Panc1 (cell line): ENCODE measurements at regions not wholly inside any gene's neighbourhood (a gene's known extent, or its start where the extent isn't known, plus 50 kb on each side); places are given as distances from the start of the nearest gene placed in this dataset.

Experiments
- ATAC-seq: fragments of 200-7000 bp; cut with Tn5 transposase; 2 replicates; pipeline ENCODE4 v1.9.1; 2020; ENCODE audit warnings: mild to moderate bottlenecking, moderate library complexity
- BruUV-seq: library from RNA; stranded (reverse); fragments of 400-500 nt; replicated peaks from 2 replicates; lab custom pipeline; 2021; lab: Mats Ljungman, UMichigan
- CTCF ChIA-PET: fragments of 300-600 bp; sonication (Branson Sonifier 250); formaldehyde crosslinking; loops from one replicate; lab custom pipeline; 2022; ENCODE audit warnings: antibody characterized with exemption; lab: Charles Lee
- POLR2A ChIA-PET: fragments of 300-600 bp; sonication (Branson Sonifier 250); formaldehyde crosslinking; loops from one replicate; lab custom pipeline; 2022; ENCODE audit warnings: antibody characterized with exemption; lab: Charles Lee
- DNase-seq: peaks from one replicate; pipeline ENCODE4 v3.0.0-alpha.2; 2010; ENCODE audit warnings: low read depth, low spot score
- H3K27ac ChIP-seq: 2 replicates; pipeline ENCODE4 v1.5.1; 2011; ENCODE audit warnings: mild to moderate bottlenecking, low read length, inconsistent platforms
- H3K27me3 ChIP-seq: fragments of 200-500 bp; sonication (Bioruptor generic); 2 replicates; pipeline ENCODE4 v1.6.0; 2014; ENCODE audit warnings: low read length, inconsistent platforms; ENCODE audit not compliant: control insufficient read depth, insufficient read depth
- H3K36me3 ChIP-seq: fragments of 200-500 bp; sonication (Bioruptor generic); 2 replicates; pipeline ENCODE4 v1.5.1; 2014; ENCODE audit warnings: inconsistent platforms, mild to moderate bottlenecking, low read length, moderate library complexity; ENCODE audit not compliant: control insufficient read depth, insufficient read depth
- H3K4me1 ChIP-seq: 2 replicates; pipeline ENCODE4 v1.5.1; 2011; ENCODE audit warnings: inconsistent platforms, mild to moderate bottlenecking, low read length, moderate library complexity; ENCODE audit not compliant: control insufficient read depth, insufficient read depth
- H3K4me3 ChIP-seq, 2 experiments: 2 replicates each; pipeline ENCODE4 v1.5.1; 2011 to 2012; ENCODE audit warnings: low read depth in 2 of 2, low read length in 2 of 2, mild to moderate bottlenecking in 2 of 2, inconsistent platforms in 1 of 2, moderate library complexity in 1 of 2
- H3K9me3 ChIP-seq: fragments of 200-500 bp; sonication (Bioruptor generic); 2 replicates; pipeline ENCODE4 v1.5.1; 2014; ENCODE audit warnings: low read depth, mild to moderate bottlenecking, inconsistent platforms, low read length, moderate library complexity; ENCODE audit not compliant: control insufficient read depth, insufficient read depth
- POLR2AphosphoS5 ChIP-seq: IDR thresholded peaks from 2 replicates; pipeline ENCODE4 v1.6.1; 2012; ENCODE audit warnings: mild to moderate bottlenecking, low read depth, low read length, moderate library complexity
- SIN3A ChIP-seq: IDR thresholded peaks from 2 replicates; pipeline ENCODE4 v1.6.1; 2012; ENCODE audit warnings: low read depth, mild to moderate bottlenecking, low read length, moderate library complexity, borderline replicate concordance; ENCODE audit not compliant: insufficient read depth
- TCF7L2 ChIP-seq: IDR thresholded peaks from 2 replicates; pipeline ENCODE4 v1.6.1; 2011; ENCODE audit warnings: mild to moderate bottlenecking, low read depth, low read length, inconsistent platforms
- in situ Hi-C: cut with HindIII; loops from 2 replicates; pipeline ENCODE4 v1.10.0; 2016; ENCODE audit warnings: low sequenced_read_pairs, low pct_unique_long_range_greater_than_20kb
- intact Hi-C: fragments of 100-400 bp; cut with micrococcal nuclease; formaldehyde crosslinking; loops from one replicate; pipeline ENCODE4 v1.10.0; 2022; ENCODE audit not compliant: unreplicated experiment
- TF ChIP-seq, protein P1 (sequence below), 2 experiments: IDR thresholded peaks; 2 replicates each; pipeline ENCODE4 v1.6.1; 2011 to 2012; ENCODE audit warnings: low read depth in 2 of 2, control low read depth in 1 of 2, low read length in 1 of 2, mild to moderate bottlenecking in 1 of 2, moderate library complexity in 1 of 2; ENCODE audit not compliant: insufficient read depth in 1 of 2
- TF ChIP-seq, protein P2 (sequence below): fragments of 450-650 bp; IDR thresholded peaks from 2 replicates; pipeline ENCODE4 v1.5.1; 2017; ENCODE audit warnings: mild to moderate bottlenecking

DNA sequence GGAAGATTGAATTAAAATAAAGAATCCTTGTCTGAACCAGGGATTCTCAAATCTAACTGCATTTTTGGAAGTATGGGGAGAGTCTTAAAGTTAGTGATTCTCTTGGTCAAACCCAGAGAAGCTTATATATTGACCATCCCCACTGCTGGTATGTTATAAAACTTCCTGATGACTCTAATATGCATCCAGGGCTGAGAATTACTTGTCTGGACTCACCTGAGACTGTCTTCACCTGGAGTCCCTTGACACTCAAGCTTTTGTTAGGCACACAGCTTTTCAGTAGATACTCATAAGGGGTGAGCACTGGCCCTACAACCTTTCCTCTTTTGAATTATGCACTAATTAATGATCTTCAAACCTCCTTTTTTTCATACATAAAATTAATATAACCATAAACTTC is 149.6 kb upstream of the GULP1 start:
- POLR2A ChIA-PET: no interaction called here

DNA sequence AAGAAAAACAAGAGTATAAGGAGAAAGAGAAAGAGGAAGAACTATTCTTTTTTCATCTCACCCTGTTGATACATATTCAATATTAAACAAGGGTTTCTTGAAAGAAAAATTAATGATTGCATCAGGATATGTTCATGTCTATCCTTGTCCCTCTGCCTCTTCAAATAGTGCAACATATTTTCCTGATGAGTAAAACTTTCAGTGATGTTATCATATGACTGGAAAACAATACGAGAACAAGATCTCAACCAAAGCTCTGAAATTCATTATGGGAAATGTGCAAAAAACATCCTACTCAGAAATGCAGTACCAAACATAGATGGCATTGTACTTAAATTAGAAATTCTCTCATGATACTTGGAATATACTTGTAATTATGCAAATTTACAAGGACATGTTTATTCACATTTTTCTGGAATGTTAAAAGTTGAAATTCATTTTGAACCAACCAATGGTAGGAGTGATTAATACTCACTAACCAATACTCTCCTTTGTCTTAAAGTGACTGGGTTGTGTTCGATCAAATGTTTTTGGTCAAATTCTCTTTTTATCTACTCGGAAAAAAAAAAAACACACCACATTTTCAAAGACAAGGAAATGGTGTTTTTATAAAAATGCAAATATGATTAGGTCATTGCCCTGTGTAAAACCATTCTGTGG is 148.9 kb upstream of the GULP1 start:
- DNase-seq: no peak
- TF ChIP-seq, protein P1, sequence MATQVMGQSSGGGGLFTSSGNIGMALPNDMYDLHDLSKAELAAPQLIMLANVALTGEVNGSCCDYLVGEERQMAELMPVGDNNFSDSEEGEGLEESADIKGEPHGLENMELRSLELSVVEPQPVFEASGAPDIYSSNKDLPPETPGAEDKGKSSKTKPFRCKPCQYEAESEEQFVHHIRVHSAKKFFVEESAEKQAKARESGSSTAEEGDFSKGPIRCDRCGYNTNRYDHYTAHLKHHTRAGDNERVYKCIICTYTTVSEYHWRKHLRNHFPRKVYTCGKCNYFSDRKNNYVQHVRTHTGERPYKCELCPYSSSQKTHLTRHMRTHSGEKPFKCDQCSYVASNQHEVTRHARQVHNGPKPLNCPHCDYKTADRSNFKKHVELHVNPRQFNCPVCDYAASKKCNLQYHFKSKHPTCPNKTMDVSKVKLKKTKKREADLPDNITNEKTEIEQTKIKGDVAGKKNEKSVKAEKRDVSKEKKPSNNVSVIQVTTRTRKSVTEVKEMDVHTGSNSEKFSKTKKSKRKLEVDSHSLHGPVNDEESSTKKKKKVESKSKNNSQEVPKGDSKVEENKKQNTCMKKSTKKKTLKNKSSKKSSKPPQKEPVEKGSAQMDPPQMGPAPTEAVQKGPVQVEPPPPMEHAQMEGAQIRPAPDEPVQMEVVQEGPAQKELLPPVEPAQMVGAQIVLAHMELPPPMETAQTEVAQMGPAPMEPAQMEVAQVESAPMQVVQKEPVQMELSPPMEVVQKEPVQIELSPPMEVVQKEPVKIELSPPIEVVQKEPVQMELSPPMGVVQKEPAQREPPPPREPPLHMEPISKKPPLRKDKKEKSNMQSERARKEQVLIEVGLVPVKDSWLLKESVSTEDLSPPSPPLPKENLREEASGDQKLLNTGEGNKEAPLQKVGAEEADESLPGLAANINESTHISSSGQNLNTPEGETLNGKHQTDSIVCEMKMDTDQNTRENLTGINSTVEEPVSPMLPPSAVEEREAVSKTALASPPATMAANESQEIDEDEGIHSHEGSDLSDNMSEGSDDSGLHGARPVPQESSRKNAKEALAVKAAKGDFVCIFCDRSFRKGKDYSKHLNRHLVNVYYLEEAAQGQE (IDR thresholded peaks at IDR 0.05; ENCODE audit: insufficient read depth in 1 of 2, low read depth in 2 of 2, low read length in 1 of 2): no peak
- no peaks in the 10 kb centered on the region for H3K27me3 ChIP-seq
- H3K9me3 ChIP-seq: no peaks in the 10 kb centered on the region
- no peaks in the 10 kb centered on the region for H3K36me3 ChIP-seq
- POLR2A ChIA-PET: no interaction called here
- no peak overlapping the region for H3K27ac ChIP-seq
- no TSS peak for BruUV-seq
- in situ Hi-C loops: no loop called here
- intact Hi-C loops: no loop called here
- peaks cover 3% of the 10 kb centered on the region; the same call in 1 of the 2 replicates for H3K4me1 ChIP-seq
- CTCF ChIA-PET: no interaction called here
- no peak overlapping the region for H3K4me3 ChIP-seq
- no peak for ATAC-seq

More for the DNA sequence above, 149.6 kb upstream of the GULP1 start:
- Histone ChIP-seq H3K4me1 (peaks cover 3% of the 10 kb centered on the region; the same call in 1 of the 2 replicates), H3K27ac (no peak overlapping the region), H3K4me3 (no peak overlapping the region), H3K27me3 (no peaks in the 10 kb centered on the region), H3K9me3 (no peaks in the 10 kb centered on the region), H3K36me3 (no peaks in the 10 kb centered on the region)
- no peak for TF ChIP-seq SIN3A
- no peak for TF ChIP-seq POLR2AphosphoS5
- TF ChIP-seq, protein P1 (IDR thresholded peaks at IDR 0.05; ENCODE audit: insufficient read depth in 1 of 2, low read depth in 2 of 2, low read length in 1 of 2): no peak
- no peak for TF ChIP-seq TCF7L2
- TF ChIP-seq, protein P2, sequence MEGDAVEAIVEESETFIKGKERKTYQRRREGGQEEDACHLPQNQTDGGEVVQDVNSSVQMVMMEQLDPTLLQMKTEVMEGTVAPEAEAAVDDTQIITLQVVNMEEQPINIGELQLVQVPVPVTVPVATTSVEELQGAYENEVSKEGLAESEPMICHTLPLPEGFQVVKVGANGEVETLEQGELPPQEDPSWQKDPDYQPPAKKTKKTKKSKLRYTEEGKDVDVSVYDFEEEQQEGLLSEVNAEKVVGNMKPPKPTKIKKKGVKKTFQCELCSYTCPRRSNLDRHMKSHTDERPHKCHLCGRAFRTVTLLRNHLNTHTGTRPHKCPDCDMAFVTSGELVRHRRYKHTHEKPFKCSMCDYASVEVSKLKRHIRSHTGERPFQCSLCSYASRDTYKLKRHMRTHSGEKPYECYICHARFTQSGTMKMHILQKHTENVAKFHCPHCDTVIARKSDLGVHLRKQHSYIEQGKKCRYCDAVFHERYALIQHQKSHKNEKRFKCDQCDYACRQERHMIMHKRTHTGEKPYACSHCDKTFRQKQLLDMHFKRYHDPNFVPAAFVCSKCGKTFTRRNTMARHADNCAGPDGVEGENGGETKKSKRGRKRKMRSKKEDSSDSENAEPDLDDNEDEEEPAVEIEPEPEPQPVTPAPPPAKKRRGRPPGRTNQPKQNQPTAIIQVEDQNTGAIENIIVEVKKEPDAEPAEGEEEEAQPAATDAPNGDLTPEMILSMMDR: no peak
- BruUV-seq: no TSS peak
- intact Hi-C loops (no loop called here), in situ Hi-C loops (no loop called here)
- CTCF ChIA-PET: no interaction called here
- ATAC-seq (no peak), DNase-seq (no peak)
